ENCODE measurements at regions not wholly inside any gene's neighbourhood (a gene's known extent, or its start where the extent isn't known, plus 50 kb on each side); places are given as distances from the start of the nearest gene placed in this dataset.

- Histone ChIP-seq H3K9ac (no peak overlapping the region), H3K4me3 (ENCODE audit: low read depth in 2 of 2, low read length in 1 of 2) (no peak overlapping the region), H3K79me2 (ENCODE audit: insufficient read depth) (no peaks in the 10 kb centered on the region), H3K4me1 (ENCODE audit: control insufficient read depth in 1 of 2, insufficient read depth in 2 of 2, low read depth in 1 of 2, low read length in 1 of 2) (no peaks in the 10 kb centered on the region; a peak in 1 of 4 replicates), H3K27ac (ENCODE audit: low read depth in 2 of 2, low read length in 1 of 2) (no peak overlapping the region), H4K20me1 (ENCODE audit: insufficient read depth) (no peaks in the 10 kb centered on the region), H3K4me2 (no peak overlapping the region), H2AFZ (ENCODE audit: low read depth) (no peak overlapping the region), H3K9me2 (no peaks in the 10 kb centered on the region), H3K9me3 (no peaks in the 10 kb centered on the region), H3F3A (replicated peaks; ENCODE audit: insufficient read depth) (no peaks in the 10 kb centered on the region), H3K27me3 (ENCODE audit: insufficient read depth) (no peaks in the 10 kb centered on the region), H3K36me3 (replicated peaks in 1 of 2; ENCODE audit: control insufficient read depth in 1 of 2, insufficient read depth in 2 of 2, low read length in 1 of 2) (no peaks in the 10 kb centered on the region)
- ChIA-PET POLR2A (no interaction called here), CTCF (no interaction called here)
- no peak for DNase-seq
- TF ChIP-seq POLR2AphosphoS5 (IDR thresholded peaks at IDR 0.05; ENCODE audit: low read depth, low read length) (no peak), ELF1 (IDR thresholded peaks at IDR 0.05) (no peak), EP300 (IDR thresholded peaks at IDR 0.05; ENCODE audit: borderline replicate concordance in 1 of 2, low read depth in 1 of 2, low read length in 1 of 2) (no peak), FOSL2 (IDR thresholded peaks at IDR 0.05; ENCODE audit: borderline replicate concordance, low read depth) (no peak), PBX3 (IDR thresholded peaks at IDR 0.05) (no peak), RAD21 (IDR thresholded peaks at IDR 0.05; ENCODE audit: low read length) (no peak), NRF1 (IDR thresholded peaks at IDR 0.05; ENCODE audit: low read depth, low read length) (no peak), CTCF (IDR thresholded peaks at IDR 0.05) (no peak), GATA2 (CRISPR knock-in tag; IDR thresholded peaks at IDR 0.05) (no peak), RXRA (IDR thresholded peaks at IDR 0.05; ENCODE audit: borderline replicate concordance, low read depth) (no peak), GABPA (IDR thresholded peaks at IDR 0.05; ENCODE audit: low read depth) (no peak)
Measured at GRCh38 chr3:117567906-117568305, 858.3 kb downstream of the TUSC7 start.

- no peak overlapping the region for H3K4me2 ChIP-seq
- H2AFZ ChIP-seq (ENCODE audit: low read depth): no peak overlapping the region
- H3K9me3 ChIP-seq: no peaks in the 10 kb centered on the region
- H3K79me2 ChIP-seq (ENCODE audit: insufficient read depth): no peaks in the 10 kb centered on the region
- ChIA-PET CTCF (interaction anchor here (0.7 to 1.2 kb wide), 2 partner anchors 11 to 167 kb away, joined by 3 read pairs; no protein-coding TSS in a partner anchor), POLR2A (no interaction called here)
- H3K36me3 ChIP-seq (replicated peaks in 1 of 2; ENCODE audit: control insufficient read depth in 1 of 2, insufficient read depth in 2 of 2, low read length in 1 of 2): no peaks in the 10 kb centered on the region
- no peak overlapping the region for H3K9ac ChIP-seq
- H3K9me2 ChIP-seq: no peaks in the 10 kb centered on the region
- DNase-seq: no peak
- no peaks in the 10 kb centered on the region for H3F3A ChIP-seq (replicated peaks; ENCODE audit: insufficient read depth)
- no peaks in the 10 kb centered on the region for H3K4me1 ChIP-seq (ENCODE audit: control insufficient read depth in 1 of 2, insufficient read depth in 2 of 2, low read depth in 1 of 2, low read length in 1 of 2)
- no peaks in the 10 kb centered on the region for H4K20me1 ChIP-seq (ENCODE audit: insufficient read depth)
- H3K27me3 ChIP-seq (ENCODE audit: insufficient read depth): no peaks in the 10 kb centered on the region
- no peak overlapping the region for H3K4me3 ChIP-seq (ENCODE audit: low read depth in 2 of 2, low read length in 1 of 2)
- 78% methylated on average over 1 of the region's 1 CpG for WGBS (ENCODE audit: low lambda C conversion rate)
- H3K27ac ChIP-seq (ENCODE audit: low read depth in 2 of 2, low read length in 1 of 2): no peak overlapping the region
- no peak for TF ChIP-seq REST (IDR thresholded peaks at IDR 0.05; ENCODE audit: low read depth, low read length)
- TF ChIP-seq USF1 (IDR thresholded peaks at IDR 0.05; ENCODE audit: borderline replicate concordance, low read depth): no peak
- TF ChIP-seq TEAD4 (IDR thresholded peaks at IDR 0.05; ENCODE audit: borderline replicate concordance, insufficient read depth): no peak
- no peak for TF ChIP-seq NFIC (IDR thresholded peaks at IDR 0.05; ENCODE audit: borderline replicate concordance)
- TF ChIP-seq GATA2 (CRISPR knock-in tag; IDR thresholded peaks at IDR 0.05): no peak
- TF ChIP-seq TCF12 (IDR thresholded peaks at IDR 0.05): no peak
- TF ChIP-seq YY1 (IDR thresholded peaks at IDR 0.05; ENCODE audit: low read depth): no peak
- TF ChIP-seq SIN3A (IDR thresholded peaks at IDR 0.05; ENCODE audit: borderline replicate concordance, low read depth, low read length): no peak
- no peak for TF ChIP-seq RFX5 (IDR thresholded peaks at IDR 0.05; ENCODE audit: low read length)
- TF ChIP-seq EZH2phosphoT487 (IDR thresholded peaks at IDR 0.05; ENCODE audit: borderline replicate concordance, low read depth): no peak
- no peak for TF ChIP-seq RCOR1 (IDR thresholded peaks at IDR 0.05; ENCODE audit: low read length)
- TF ChIP-seq FOSL2 (IDR thresholded peaks at IDR 0.05; ENCODE audit: borderline replicate concordance, low read depth): no peak
- no peak for TF ChIP-seq MXI1 (IDR thresholded peaks at IDR 0.05; ENCODE audit: low read depth, low read length)
- no peak for TF ChIP-seq FOXJ3 (CRISPR knock-in tag; IDR thresholded peaks at IDR 0.05)
Measured at GRCh38 chr3:117572786-117573185, 863.2 kb downstream of the TUSC7 start.
